NCI-H2196 treated with DMSO at 0.1 percent for 48 hours (cell line): ENCODE measurements at regions not wholly inside any gene's neighbourhood (a gene's known extent, or its start where the extent isn't known, plus 50 kb on each side); places are given as distances from the start of the nearest gene placed in this dataset.

Source experiments
- DNase-seq: peaks from one replicate; lab custom pipeline; 2025; ENCODE audit not compliant: unreplicated experiment; lab: John Stamatoyannopoulos, UW

GRCh38 chr10:31586723-31587638, 268.0 kb downstream of the ZEB1 start:
- no peak for DNase-seq

DNA sequence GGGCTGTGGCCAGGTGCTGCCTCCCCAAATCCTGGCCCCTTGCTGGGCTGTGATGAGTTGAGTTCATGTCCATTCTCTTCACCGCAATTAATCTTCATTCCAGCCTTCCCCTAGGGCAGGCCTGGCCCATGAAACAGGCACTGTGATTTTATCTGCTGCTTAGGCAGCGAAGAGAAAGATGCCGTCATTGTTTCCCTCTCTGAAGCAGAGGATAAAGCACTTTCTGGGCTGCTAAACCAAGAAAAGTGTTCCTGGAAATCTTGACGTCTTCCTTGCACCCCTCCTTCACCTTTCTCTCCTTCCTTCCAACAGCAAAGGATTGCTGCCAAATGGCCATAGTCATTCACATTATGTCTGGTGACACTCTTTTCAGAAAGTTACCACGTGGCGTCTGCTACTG, 265.9 kb downstream of the ZEB1 start:
- DNase-seq, result no peak

DNA sequence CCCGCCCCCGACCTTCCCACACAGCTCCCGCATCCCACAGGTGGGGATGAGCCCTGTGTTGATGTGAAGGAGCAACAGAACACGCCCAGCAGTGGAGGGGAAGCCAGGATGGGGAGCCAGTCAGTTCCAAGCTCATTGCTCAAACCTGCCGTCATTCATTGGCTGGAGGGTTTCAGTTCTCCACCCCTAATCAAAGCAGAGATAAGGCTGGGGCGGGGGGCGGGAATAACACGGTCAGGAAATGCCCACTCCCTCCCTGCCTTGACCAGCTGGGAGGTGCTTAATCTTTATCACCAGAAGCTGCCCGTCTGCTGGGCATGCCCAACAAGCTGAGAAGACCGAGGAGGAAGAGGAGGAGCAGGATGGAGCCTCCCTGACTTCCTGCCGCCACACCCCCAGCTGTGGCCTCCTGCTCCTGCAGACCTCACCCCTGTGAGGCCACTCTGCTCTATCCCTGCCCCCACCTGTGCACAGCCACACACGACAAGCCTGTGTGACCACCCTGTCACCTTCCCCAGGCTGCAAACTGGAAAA, 265.1 kb downstream of the ZEB1 start:
- DNase-seq, result no peak

GRCh38 chr10:31583293-31583692, 264.3 kb downstream of the ZEB1 start:
- no peak for DNase-seq

- no peak for DNase-seq
Measured at GRCh38 chr10:31582365-31583052, 263.5 kb downstream of the ZEB1 start.

- no peak for DNase-seq
Measured at GRCh38 chr10:31581741-31582323, 262.8 kb downstream of the ZEB1 start.

DNA sequence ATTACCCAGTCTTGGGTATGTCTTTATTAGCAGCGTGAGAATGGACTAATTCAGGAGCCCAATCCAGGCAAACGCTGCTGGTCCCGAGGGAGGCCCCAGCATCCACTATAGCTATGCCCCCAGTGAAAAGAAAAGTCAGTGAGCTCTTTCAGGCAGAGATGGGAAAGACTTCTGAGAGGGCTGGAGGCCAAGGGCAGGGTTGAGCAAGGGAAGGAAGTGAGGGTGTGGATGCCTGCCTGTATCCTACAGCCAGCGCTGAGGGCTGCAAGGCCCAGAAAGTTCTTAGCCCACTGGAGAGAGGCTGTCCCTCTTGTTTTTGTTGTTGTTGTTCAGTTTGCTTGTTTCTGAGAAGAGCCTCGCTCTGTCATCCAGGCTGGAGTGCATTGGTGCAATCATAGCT, 261.6 kb downstream of the ZEB1 start:
- DNase-seq, result no peak
